IMR-90 (cell line): ENCODE measurements at regions not wholly inside any gene's neighbourhood (a gene's known extent, or its start where the extent isn't known, plus 50 kb on each side); places are given as distances from the start of the nearest gene placed in this dataset.

ENCODE experiments used
- ATAC-seq: fragments of 200-7000 bp; cut with Tn5 transposase; 2 replicates; pipeline ENCODE4 v1.9.1; 2020; ENCODE audit warnings: low read depth, mild to moderate bottlenecking, moderate library complexity
- BruUV-seq: library from RNA; stranded (reverse); fragments of 400-500 nt; replicated peaks from 2 replicates; lab custom pipeline; 2021; lab: Mats Ljungman, UMichigan
- CTCF ChIA-PET: fragments of 300-600 bp; formaldehyde crosslinking; extraction: SDS; loops from one replicate; lab custom pipeline; 2021; ENCODE audit warnings: antibody characterized with exemption; lab: Yijun Ruan, JAX
- POLR2A ChIA-PET: fragments of 300-600 bp; sonication (Branson Sonifier 250); formaldehyde crosslinking; loops from one replicate; lab custom pipeline; 2022; ENCODE audit warnings: antibody characterized with exemption; ENCODE audit not compliant: unreplicated experiment; lab: Charles Lee
- DNase-seq: peaks from one replicate; pipeline ENCODE4 v3.0.0; 2013
- H2AFZ ChIP-seq: replicated peaks from 2 replicates; pipeline ENCODE3; 2013; ENCODE audit warnings: low read length, mild to moderate bottlenecking; ENCODE audit not compliant: poor library complexity
- H2AK5ac ChIP-seq: 2 replicates; pipeline ENCODE4 v1.6.1; 2013; ENCODE audit warnings: low read depth, low read length, inconsistent platforms
- H2AK9ac ChIP-seq: replicated peaks from 2 replicates; pipeline ENCODE3; 2013; ENCODE audit warnings: mild to moderate bottlenecking, low read depth, low read length, moderate library complexity; ENCODE audit not compliant: poor library complexity
- H2BK120ac ChIP-seq: 2 replicates; pipeline ENCODE4 v1.6.1; 2013; ENCODE audit warnings: low read depth, low read length, inconsistent platforms
- H2BK15ac ChIP-seq: 3 replicates; pipeline ENCODE4 v1.6.1; 2013; ENCODE audit warnings: low read depth, low read length, inconsistent platforms
- H2BK20ac ChIP-seq: 2 replicates; pipeline ENCODE4 v1.6.1; 2013; ENCODE audit warnings: low read depth, mild to moderate bottlenecking, inconsistent platforms, low read length, moderate library complexity
- H2BK5ac ChIP-seq: 2 replicates; pipeline ENCODE4 v1.6.1; 2013; ENCODE audit warnings: mild to moderate bottlenecking, low read depth, low read length, inconsistent platforms; ENCODE audit not compliant: poor library complexity, severe bottlenecking
- H3K14ac ChIP-seq: replicated peaks from 2 replicates; pipeline ENCODE4 v1.6.1; 2013; ENCODE audit warnings: low read depth, low read length, inconsistent platforms
- H3K18ac ChIP-seq: 2 replicates; pipeline ENCODE4 v1.6.1; 2013; ENCODE audit warnings: low read depth, low read length, control low read depth
- H3K23ac ChIP-seq: 2 replicates; pipeline ENCODE4 v1.6.1; 2013; ENCODE audit warnings: low read depth, low read length, inconsistent platforms
- H3K27ac ChIP-seq: 2 replicates; pipeline ENCODE4 v1.5.1; 2013; ENCODE audit warnings: mild to moderate bottlenecking, control low read depth, low read length; ENCODE audit not compliant: insufficient read depth
- H3K27me3 ChIP-seq: 2 replicates; pipeline ENCODE4 v1.6.1; 2013; ENCODE audit warnings: low read length; ENCODE audit not compliant: control insufficient read depth, insufficient read depth
- H3K36me3 ChIP-seq: 2 replicates; pipeline ENCODE4 v1.6.1; 2013; ENCODE audit warnings: low read length, mixed read lengths; ENCODE audit not compliant: control insufficient read depth, insufficient read depth
- H3K4ac ChIP-seq: 2 replicates; pipeline ENCODE4 v1.6.1; 2013; ENCODE audit warnings: low read depth, low read length, inconsistent platforms
- H3K4me1 ChIP-seq: 2 replicates; pipeline ENCODE4 v1.6.1; 2013; ENCODE audit warnings: low read length, mixed read lengths; ENCODE audit not compliant: control insufficient read depth, insufficient read depth
- H3K4me2 ChIP-seq: 2 replicates; pipeline ENCODE4 v1.6.1; 2013; ENCODE audit warnings: low read depth, mild to moderate bottlenecking, control low read depth, low read length, moderate library complexity
- H3K4me3 ChIP-seq: 2 replicates; pipeline ENCODE4 v1.5.1; 2013; ENCODE audit warnings: low read depth, mild to moderate bottlenecking, control low read depth, low read length, moderate library complexity; ENCODE audit not compliant: insufficient read depth
- H3K56ac ChIP-seq: 2 replicates; pipeline ENCODE4 v1.6.1; 2013; ENCODE audit warnings: low read length, inconsistent platforms; ENCODE audit not compliant: insufficient read depth; ENCODE audit errors: extremely low read depth
- H3K79me1 ChIP-seq, 2 experiments: 2 replicates each; pipeline ENCODE4 v1.6.1; 2013; ENCODE audit warnings: low read length in 2 of 2, inconsistent platforms in 1 of 2, low read depth in 1 of 2
- H3K9ac ChIP-seq: 2 replicates; pipeline ENCODE4 v1.6.1; 2013; ENCODE audit warnings: low read depth, low read length, control low read depth
- H3K9me1 ChIP-seq: 2 replicates; pipeline ENCODE4 v1.6.1; 2013; ENCODE audit warnings: low read length, inconsistent platforms; ENCODE audit not compliant: insufficient read depth
- H3K9me3 ChIP-seq: 2 replicates; pipeline ENCODE4 v1.6.1; 2013; ENCODE audit warnings: low read length; ENCODE audit not compliant: control insufficient read depth, insufficient read depth
- H4K20me1 ChIP-seq: 2 replicates; pipeline ENCODE4 v1.6.1; 2013; ENCODE audit warnings: low read length, inconsistent platforms; ENCODE audit not compliant: insufficient read depth
- H4K5ac ChIP-seq: 2 replicates; pipeline ENCODE4 v1.6.1; 2013; ENCODE audit warnings: mild to moderate bottlenecking, low read depth, low read length, control low read depth
- H4K8ac ChIP-seq, 2 experiments: 2 replicates each; pipeline ENCODE4 v1.6.1; 2013; ENCODE audit warnings: low read depth in 2 of 2, low read length in 2 of 2, control low read depth in 1 of 2, inconsistent platforms in 1 of 2
- H4K91ac ChIP-seq: 2 replicates; pipeline ENCODE4 v1.6.1; 2013; ENCODE audit warnings: low read depth, low read length, inconsistent platforms; ENCODE audit not compliant: insufficient read depth
- CEBPB ChIP-seq: IDR thresholded peaks from 2 replicates; pipeline ENCODE4 v1.6.1; 2012; ENCODE audit warnings: low read depth, low read length, improper control_type of control experiment
- MAZ ChIP-seq: IDR thresholded peaks from 2 replicates; pipeline ENCODE4 v1.6.1; 2012; ENCODE audit warnings: low read depth, mild to moderate bottlenecking, low read length, improper control_type of control experiment, moderate library complexity, borderline replicate concordance
- MXI1 ChIP-seq: IDR thresholded peaks from 2 replicates; pipeline ENCODE4 v1.6.1; 2012; ENCODE audit warnings: low read depth, mild to moderate bottlenecking, low read length, moderate library complexity, borderline replicate concordance
- RAD21 ChIP-seq: IDR thresholded peaks from 2 replicates; pipeline ENCODE4 v1.6.1; 2012; ENCODE audit warnings: low read length, improper control_type of control experiment
- RCOR1 ChIP-seq: IDR thresholded peaks from 2 replicates; pipeline ENCODE4 v1.6.1; 2012; ENCODE audit warnings: mild to moderate bottlenecking, low read length, improper control_type of control experiment; ENCODE audit not compliant: insufficient replicate concordance
- WGBS, 2 experiments: methylation state at CpG; one replicate each; pipeline versions ENCODE4 v1.1.5 to v1.1.7; 2013; ENCODE audit warnings: missing lambda C conversion rate in 2 of 2; ENCODE audit not compliant: insufficient read length in 1 of 2; ENCODE audit errors: extremely low coverage in 2 of 2; 5-methylcytosine and 5-hydroxymethylcytosine counted together
- dilution Hi-C: fragments of 300-500 bp; cut with HindIII; formaldehyde crosslinking; loops from one replicate; pipeline ENCODE4 v1.14.3; 2018; ENCODE audit warnings: low sequenced_read_pairs; ENCODE audit not compliant: unreplicated experiment
- in situ Hi-C: fragments of 300-500 bp; cut with MboI; formaldehyde crosslinking; loops from 3 replicates; pipeline ENCODE4 v1.14.3; 2019; ENCODE audit warnings: low sequenced_read_pairs, inconsistent platforms, mixed read lengths
- intact Hi-C: fragments of 100-400 bp; cut with micrococcal nuclease; formaldehyde crosslinking; loops from 2 replicates; pipeline ENCODE4 v1.10.0; 2022
- TF ChIP-seq, protein P1 (sequence below): fragments of 150-350 bp; IDR thresholded peaks from 2 replicates; pipeline ENCODE4 v1.6.1; 2016; ENCODE audit warnings: low read depth, mild to moderate bottlenecking, low read length, moderate library complexity, borderline replicate concordance

DNA sequence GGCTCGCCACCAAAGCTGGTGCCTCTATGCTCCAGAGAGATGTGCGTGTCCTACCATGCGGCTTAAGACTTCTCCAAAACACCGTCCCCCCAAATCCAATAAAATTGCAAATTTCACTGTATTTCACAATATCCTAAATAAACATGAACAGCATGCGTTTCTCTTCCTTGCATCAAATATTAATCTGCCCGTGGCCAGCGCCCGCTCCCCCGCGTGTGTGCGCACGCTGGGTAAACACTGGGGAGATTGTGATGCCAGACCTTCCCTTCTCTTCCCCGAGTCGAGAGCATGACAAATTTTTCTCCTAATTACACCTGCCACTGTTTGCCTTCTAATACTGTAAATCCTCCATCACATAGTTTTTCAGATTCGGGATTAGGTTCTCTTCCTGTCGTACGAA, 148.1 kb downstream of the MRM1 start:
- H3K18ac ChIP-seq = no peak overlapping the region
- intact Hi-C loops (no loop called here), in situ Hi-C loops (no loop called here), dilution Hi-C loops (no loop called here)
- no peak overlapping the region for H3K23ac ChIP-seq
- H3K9me3 ChIP-seq = no peaks in the 10 kb centered on the region
- DNase-seq (no peak), ATAC-seq (no peak)
- H3K79me1 ChIP-seq = no peaks in the 10 kb centered on the region
- H3K4me1 ChIP-seq = no peaks in the 10 kb centered on the region
- TF ChIP-seq, protein P1, sequence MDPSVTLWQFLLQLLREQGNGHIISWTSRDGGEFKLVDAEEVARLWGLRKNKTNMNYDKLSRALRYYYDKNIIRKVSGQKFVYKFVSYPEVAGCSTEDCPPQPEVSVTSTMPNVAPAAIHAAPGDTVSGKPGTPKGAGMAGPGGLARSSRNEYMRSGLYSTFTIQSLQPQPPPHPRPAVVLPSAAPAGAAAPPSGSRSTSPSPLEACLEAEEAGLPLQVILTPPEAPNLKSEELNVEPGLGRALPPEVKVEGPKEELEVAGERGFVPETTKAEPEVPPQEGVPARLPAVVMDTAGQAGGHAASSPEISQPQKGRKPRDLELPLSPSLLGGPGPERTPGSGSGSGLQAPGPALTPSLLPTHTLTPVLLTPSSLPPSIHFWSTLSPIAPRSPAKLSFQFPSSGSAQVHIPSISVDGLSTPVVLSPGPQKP = no peak
- TF ChIP-seq MAZ = no peak
- TF ChIP-seq RAD21 = no peak
- TF ChIP-seq RCOR1 = no peak
- TF ChIP-seq CEBPB = peak; percentile 46
- TF ChIP-seq MXI1 = no peak
- no peak overlapping the region for H4K8ac ChIP-seq
- CTCF ChIA-PET = no interaction called here
- peaks cover 24% of the 10 kb centered on the region for H3K27me3 ChIP-seq
- H3K9me1 ChIP-seq = no peaks in the 10 kb centered on the region
- no peak overlapping the region for H3K14ac ChIP-seq
- POLR2A ChIA-PET = no interaction called here
- no peak overlapping the region for H2BK120ac ChIP-seq
- H3K4me3 ChIP-seq = no peak overlapping the region
- H3K36me3 ChIP-seq = no peaks in the 10 kb centered on the region
- no peak overlapping the region for H2AFZ ChIP-seq
- H2AK5ac ChIP-seq = no peak overlapping the region
- no peak overlapping the region for H2AK9ac ChIP-seq
- H3K56ac ChIP-seq = no peak overlapping the region
- H2BK20ac ChIP-seq = no peak overlapping the region
- no peak overlapping the region for H3K27ac ChIP-seq
- H3K4me2 ChIP-seq = no peak overlapping the region
- H2BK5ac ChIP-seq = no peak overlapping the region
- H4K5ac ChIP-seq = no peak overlapping the region
- H3K9ac ChIP-seq = no peak overlapping the region
- 60% methylated on average over 1 of the region's 17 CpGs; no CpG with 5 or more reads in 1 of the 2 experiments for whole genome bisulfite sequencing, 2 experiments
- no peak overlapping the region for H4K91ac ChIP-seq
- BruUV-seq = no TSS peak
- no peak overlapping the region for H2BK15ac ChIP-seq
- no peaks in the 10 kb centered on the region for H4K20me1 ChIP-seq
- no peak overlapping the region for H3K4ac ChIP-seq
